Smooth muscle cell (in vitro differentiated cells): ENCODE measurements at regions not wholly inside any gene's neighbourhood (a gene's known extent, or its start where the extent isn't known, plus 50 kb on each side); places are given as distances from the start of the nearest gene placed in this dataset.
"Not testable (repeated sequence)": the region's sequence is repeated elsewhere in the genome, so short reads cannot be mapped to it uniquely, and the experiment has no call there.

ENCODE experiments used
- DNase-seq: peaks from one replicate; lab custom pipeline; 2025; ENCODE audit not compliant: unreplicated experiment; lab: John Stamatoyannopoulos, UW
- H2AFZ ChIP-seq: fragments of 200-600 bp; sonication (generic); 2 replicates; pipeline ENCODE4 v1.6.0; 2016; ENCODE audit warnings: antibody characterized with exemption, low read depth, mild to moderate bottlenecking
- H3F3A ChIP-seq: fragments of 200-600 bp; sonication (generic); 2 replicates; pipeline ENCODE4 v1.6.0; 2017; ENCODE audit warnings: antibody characterized with exemption, low read depth
- H3K27ac ChIP-seq: fragments of 200-600 bp; sonication (generic); 2 replicates; pipeline ENCODE4 v1.5.1; 2016; ENCODE audit warnings: low read depth, mild to moderate bottlenecking
- H3K27me3 ChIP-seq: fragments of 200-600 bp; sonication (generic); 2 replicates; pipeline ENCODE4 v1.6.1; 2016; ENCODE audit warnings: low read depth, mild to moderate bottlenecking
- H3K36me3 ChIP-seq: fragments of 200-600 bp; sonication (generic); 2 replicates; pipeline ENCODE4 v1.5.1; 2016; ENCODE audit warnings: low read depth
- H3K4me1 ChIP-seq: fragments of 200-600 bp; sonication (generic); 2 replicates; pipeline ENCODE4 v1.5.1; 2016; ENCODE audit warnings: low read depth
- H3K4me2 ChIP-seq: fragments of 200-600 bp; sonication (generic); 2 replicates; pipeline ENCODE4 v1.6.0; 2016; ENCODE audit warnings: mild to moderate bottlenecking
- H3K4me3 ChIP-seq: fragments of 200-600 bp; sonication (generic); 2 replicates; pipeline ENCODE4 v1.5.1; 2016; ENCODE audit warnings: mild to moderate bottlenecking
- H3K79me2 ChIP-seq: fragments of 200-600 bp; sonication (generic); 2 replicates; pipeline ENCODE4 v1.6.0; 2016; ENCODE audit warnings: low read depth, mild to moderate bottlenecking
- H3K9ac ChIP-seq: fragments of 200-600 bp; sonication (generic); 2 replicates; pipeline ENCODE4 v1.6.0; 2016; ENCODE audit warnings: low read depth
- H3K9me3 ChIP-seq: fragments of 200-600 bp; sonication (generic); replicated peaks from 2 replicates; pipeline ENCODE4 v1.5.1; 2016; ENCODE audit warnings: low read depth
- H4K20me1 ChIP-seq: fragments of 200-600 bp; sonication (generic); 2 replicates; pipeline ENCODE4 v1.6.0; 2016; ENCODE audit warnings: low read depth
- CTCF ChIP-seq: fragments of 200-600 bp; sonication (generic); IDR thresholded peaks from 2 replicates; pipeline ENCODE4 v1.5.1; 2017; ENCODE audit warnings: borderline replicate concordance, mild to moderate bottlenecking, antibody characterized with exemption; ENCODE audit not compliant: insufficient read depth, poor library complexity, severe bottlenecking
- WGBS: methylation state at CpG from one replicate; pipeline ENCODE4 v1.1.7; 2016; ENCODE audit warnings: low lambda C conversion rate; 5-methylcytosine and 5-hydroxymethylcytosine counted together

GRCh38 chr6:85712346-85712745, 69.7 kb upstream of the SYNCRIP start:
- WGBS, result 88% methylated on average over 2 of the region's 2 CpGs
- no peaks in the 10 kb centered on the region for H3K4me1 ChIP-seq
- no peak for TF ChIP-seq CTCF
- H4K20me1 ChIP-seq, result no peaks in the 10 kb centered on the region
- no peaks in the 10 kb centered on the region for H3K9me3 ChIP-seq
- DNase-seq, result no peak
- H3K79me2 ChIP-seq, result no peaks in the 10 kb centered on the region
- no peak overlapping the region for H3K27ac ChIP-seq
- no peak overlapping the region for H3K4me2 ChIP-seq
- H3K4me3 ChIP-seq, result no peak overlapping the region
- H3F3A ChIP-seq, result no peaks in the 10 kb centered on the region
- H2AFZ ChIP-seq, result no peak overlapping the region
- H3K27me3 ChIP-seq, result no peaks in the 10 kb centered on the region
- H3K36me3 ChIP-seq, result no peaks in the 10 kb centered on the region
- H3K9ac ChIP-seq, result no peak overlapping the region

DNA sequence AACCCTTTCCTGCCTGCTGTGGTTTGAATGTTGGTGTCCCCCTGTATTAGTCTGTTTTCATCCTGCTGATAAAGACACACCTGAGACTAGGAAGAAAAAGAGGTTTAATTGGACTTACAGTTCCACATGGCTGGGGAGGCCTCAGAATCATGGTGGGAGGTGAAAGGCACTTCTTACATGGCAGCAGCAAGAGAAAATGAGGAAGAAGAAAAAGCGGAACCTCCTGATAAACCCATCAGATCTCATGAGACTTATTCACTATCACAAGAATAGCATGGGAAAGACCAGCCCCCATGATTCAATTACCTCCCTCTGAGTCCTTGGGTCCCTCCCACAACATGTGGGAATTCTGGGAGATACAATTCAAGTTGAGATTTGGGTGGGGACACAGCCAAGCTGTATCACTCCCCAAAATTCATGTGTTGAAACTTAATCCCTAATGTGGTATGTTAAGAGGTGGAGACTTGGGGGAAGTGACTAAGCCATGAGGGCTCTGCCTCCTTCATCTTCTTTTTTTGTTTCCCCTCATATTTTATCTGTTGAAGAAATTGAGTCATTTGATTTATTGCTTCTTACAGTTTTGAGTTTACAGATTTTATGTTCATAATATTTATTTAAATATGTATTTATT, 64.9 kb upstream of the SYNCRIP start:
- H3K4me1 ChIP-seq, H3K4me2 ChIP-seq, H3K27ac ChIP-seq, H3F3A ChIP-seq, H3K27me3 ChIP-seq, H3K9me3 ChIP-seq, DNase-seq, H4K20me1 ChIP-seq, H3K4me3 ChIP-seq, H3K9ac ChIP-seq, H3K36me3 ChIP-seq, H2AFZ ChIP-seq, H3K79me2 ChIP-seq: not testable (repeated sequence)
- WGBS, result 100% methylated on average over 1 of the region's 1 CpG

DNA sequence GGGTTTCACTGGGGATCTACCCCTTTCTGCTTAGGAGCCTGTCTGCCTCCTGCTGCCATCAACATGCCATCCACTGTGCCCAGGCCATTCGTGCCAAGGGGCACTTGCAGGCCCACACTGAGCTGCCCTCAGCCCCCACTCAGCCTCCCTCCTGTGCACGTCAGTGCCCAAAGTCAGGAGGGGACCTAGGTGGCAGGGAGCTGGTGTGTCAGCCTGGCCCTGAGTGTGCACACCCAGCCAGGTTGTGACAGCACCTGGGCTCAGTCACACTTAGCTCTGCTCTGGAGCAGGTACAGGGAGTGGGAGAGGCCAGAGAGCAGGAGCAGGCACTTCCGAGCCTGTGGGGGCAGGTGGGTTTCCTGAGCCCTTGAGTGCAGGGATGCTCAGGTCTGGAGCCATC, 63.6 kb upstream of the SYNCRIP start:
- Histone ChIP-seq H4K20me1 (no peaks in the 10 kb centered on the region), H3K9ac (no peak overlapping the region), H3F3A (no peaks in the 10 kb centered on the region), H3K36me3 (no peaks in the 10 kb centered on the region), H3K9me3 (no peaks in the 10 kb centered on the region), H2AFZ (no peak overlapping the region), H3K27ac (no peak overlapping the region), H3K79me2 (no peaks in the 10 kb centered on the region), H3K4me2 (no peak overlapping the region), H3K4me3 (no peak overlapping the region), H3K27me3 (no peaks in the 10 kb centered on the region), H3K4me1 (no peaks in the 10 kb centered on the region)
- 81% methylated on average over 3 of the region's 3 CpGs for WGBS
- DNase-seq, result no peak
- no peak for TF ChIP-seq CTCF

- no peak for TF ChIP-seq CTCF
These were observed 62.5 kb upstream of the SYNCRIP start for GRCh38 chr6:85705220-85705619.

More at GRCh38 chr6:85705220-85705619, 62.5 kb upstream of the SYNCRIP start:
- Histone ChIP-seq H3K27me3 (no peaks in the 10 kb centered on the region), H3K9ac (no peak overlapping the region), H3K9me3 (no peaks in the 10 kb centered on the region), H3K4me2 (no peak overlapping the region), H3K27ac (no peak overlapping the region), H3F3A (no peaks in the 10 kb centered on the region), H3K4me1 (no peaks in the 10 kb centered on the region), H3K36me3 (no peaks in the 10 kb centered on the region), H4K20me1 (no peaks in the 10 kb centered on the region), H3K4me3 (no peak overlapping the region), H3K79me2 (no peaks in the 10 kb centered on the region), H2AFZ (no peak overlapping the region)
- no peak for DNase-seq
- 93% methylated on average over 8 of the region's 8 CpGs for WGBS
